ENCODE measurements at regions not wholly inside any gene's neighbourhood (a gene's known extent, or its start where the extent isn't known, plus 50 kb on each side); places are given as distances from the start of the nearest gene placed in this dataset.

GRCh38 chr3:174444391-174444790 is 414.7 kb upstream of the NAALADL2 start:
- TF ChIP-seq POLR2A (IDR thresholded peaks at IDR 0.05; ENCODE audit: low read depth, low read length) (no peak), POLR2AphosphoS5 (IDR thresholded peaks at IDR 0.05; ENCODE audit: low read depth, low read length) (no peak)

Data from GM12892 (cell line).